SU-DHL-6 (cell line): ENCODE measurements at regions not wholly inside any gene's neighbourhood (a gene's known extent, or its start where the extent isn't known, plus 50 kb on each side); places are given as distances from the start of the nearest gene placed in this dataset.

ENCODE experiments used
- CTCF ChIP-seq: fragments of 200-600 bp; sonication (generic); IDR thresholded peaks from one replicate; pipeline ENCODE4 v1.5.1; 2017; ENCODE audit warnings: antibody characterized with exemption, mild to moderate bottlenecking, low read length, moderate library complexity; ENCODE audit not compliant: insufficient read depth, poor library complexity, severe bottlenecking
- EZH2phosphoT487 ChIP-seq: fragments of 200-600 bp; sonication (generic), shearing (Covaris generic); conservative IDR thresholded peaks from 2 replicates; pipeline ENCODE4 v1.6.1; 2018; ENCODE audit warnings: mild to moderate bottlenecking, antibody characterized with exemption, low read length, moderate library complexity, mixed read lengths

GRCh38 chr12:59173695-59174094, 253.4 kb upstream of the LRIG3 start:
- TF ChIP-seq CTCF: no peak
- TF ChIP-seq EZH2phosphoT487: no peak
